HepG2 (cell line): ENCODE measurements at regions not wholly inside any gene's neighbourhood (a gene's known extent, or its start where the extent isn't known, plus 50 kb on each side); places are given as distances from the start of the nearest gene placed in this dataset.

Source experiments
- ATAC-seq: fragments of 200-7000 bp; cut with Tn5 transposase; 3 replicates; pipeline ENCODE4 v1.9.1; 2020; ENCODE audit warnings: mild to moderate bottlenecking, moderate library complexity
- BruUV-seq: library from RNA; stranded (reverse); fragments of 400-500 nt; replicated peaks from 2 replicates; lab custom pipeline; 2021; lab: Mats Ljungman, UMichigan
- CTCF ChIA-PET: fragments of 300-600 bp; formaldehyde crosslinking; extraction: SDS; loops from one replicate; lab custom pipeline; 2021; ENCODE audit warnings: low total read pairs, inconsistent platforms, low intra/inter-chr PET ratio; lab: Yijun Ruan, JAX
- POLR2A ChIA-PET: fragments of 350-600 bp; sonication (Branson Sonifier 250); formaldehyde crosslinking; loops from one replicate; lab custom pipeline; 2020; ENCODE audit warnings: antibody characterized with exemption, inconsistent platforms; lab: Yijun Ruan, JAX
- DNase-seq: peaks from one replicate; pipeline ENCODE4 v3.0.0-alpha.2; 2015; ENCODE audit warnings: low spot score
- FAIRE-seq: peaks from 3 replicates; lab custom pipeline; 2011; peaks lifted over from hg19 to GRCh38; lab: Jason Lieb, UNC
- H2AFZ ChIP-seq: one replicate; pipeline ENCODE4 v1.6.1; 2011; ENCODE audit warnings: low read length, inconsistent platforms
- H3K27ac ChIP-seq: fragments of 300-600 bp; 3 replicates; pipeline ENCODE4 v1.8.0; 2011; ENCODE audit warnings: mixed run types, mild to moderate bottlenecking, mixed read lengths, low read length, inconsistent platforms; ENCODE audit not compliant: insufficient read depth; ENCODE audit errors: extremely low read length
- H3K27me3 ChIP-seq, 2 experiments: fragments of 200-600 bp in 1 of 2; 2 replicates in 1 of 2; 3 replicates in 1 of 2; pipeline versions ENCODE4 v1.6.0 to v1.8.0; 2011; ENCODE audit warnings: low read length in 2 of 2, mild to moderate bottlenecking in 2 of 2, moderate library complexity in 2 of 2, inconsistent platforms in 1 of 2; ENCODE audit not compliant: insufficient read depth in 2 of 2, control insufficient read depth in 1 of 2
- H3K36me3 ChIP-seq, 2 experiments: fragments of 200-600 bp in 1 of 2; replicated peaks in 1 of 2; 2 replicates in 1 of 2; 3 replicates in 1 of 2; pipeline versions ENCODE4 v1.5.1 to v1.8.0; 2011; ENCODE audit warnings: low read length in 2 of 2, inconsistent platforms in 1 of 2; ENCODE audit not compliant: insufficient read depth in 2 of 2, control insufficient read depth in 1 of 2
- H3K4me1 ChIP-seq: 2 replicates; pipeline ENCODE4 v1.5.1; 2012; ENCODE audit warnings: low read length, inconsistent platforms; ENCODE audit not compliant: insufficient read depth
- H3K4me2 ChIP-seq: 2 replicates; pipeline ENCODE4 v1.6.0; 2011; ENCODE audit warnings: low read depth, low read length, inconsistent platforms
- H3K4me3 ChIP-seq, 3 experiments: fragments of 200-600 bp in 1 of 3; sonication (generic), shearing (Covaris generic) in 1 of 3; replicated peaks in 1 of 3; 2 replicates each; pipeline ENCODE4 v1.5.1; 2011 to 2016; ENCODE audit warnings: low read length in 3 of 3, inconsistent platforms in 2 of 3, low read depth in 2 of 3, mild to moderate bottlenecking in 2 of 3, control low read depth in 1 of 3, mixed read lengths in 1 of 3; ENCODE audit not compliant: insufficient read depth in 1 of 3
- H3K79me2 ChIP-seq: one replicate; pipeline ENCODE4 v1.6.1; 2011; ENCODE audit warnings: low read length, inconsistent platforms; ENCODE audit not compliant: insufficient read depth
- H3K9ac ChIP-seq: 2 replicates; pipeline ENCODE4 v1.6.0; 2011; ENCODE audit warnings: mild to moderate bottlenecking, low read depth, low read length, inconsistent platforms; ENCODE audit not compliant: insufficient read depth
- H3K9me3 ChIP-seq: 2 replicates; pipeline ENCODE4 v1.5.1; 2012; ENCODE audit warnings: mild to moderate bottlenecking, low read length
- H4K20me1 ChIP-seq: 2 replicates; pipeline ENCODE4 v1.6.0; 2011; ENCODE audit warnings: inconsistent platforms, mild to moderate bottlenecking, low read length, moderate library complexity; ENCODE audit not compliant: insufficient read depth
- DNMT1 ChIP-seq: sonication (generic); formaldehyde crosslinking; IDR thresholded peaks from 2 replicates; pipeline ENCODE4 v1.5.1; 2020; ENCODE audit warnings: mild to moderate bottlenecking, missing genetic modification reagents
- MEIS2 ChIP-seq: sonication (generic); formaldehyde crosslinking; IDR thresholded peaks from 2 replicates; pipeline ENCODE4 v1.9.0; 2021; ENCODE audit warnings: mild to moderate bottlenecking, missing genetic modification reagents
- NR2C2 ChIP-seq: sonication (generic); formaldehyde crosslinking; IDR thresholded peaks from 2 replicates; pipeline ENCODE4 v1.4.0; 2020; ENCODE audit warnings: missing genetic modification reagents, mild to moderate bottlenecking, moderate library complexity, borderline replicate concordance
- NRL ChIP-seq: sonication (generic); formaldehyde crosslinking; IDR thresholded peaks from 2 replicates; pipeline ENCODE4 v1.5.0; 2020; ENCODE audit warnings: missing genetic modification reagents, mild to moderate bottlenecking, moderate library complexity, borderline replicate concordance
- PTBP1 ChIP-seq: fragments of 200-400 bp; formaldehyde crosslinking; IDR thresholded peaks from 2 replicates; pipeline ENCODE4 v1.6.1; 2018; ENCODE audit warnings: low read length, low read depth; ENCODE audit not compliant: poor library complexity, severe bottlenecking
- RXRA ChIP-seq: sonication (generic); formaldehyde crosslinking; IDR thresholded peaks from 2 replicates; pipeline ENCODE4 v1.5.1; 2020; ENCODE audit warnings: missing genetic modification reagents
- SP4 ChIP-seq: sonication (generic); formaldehyde crosslinking; IDR thresholded peaks from 2 replicates; pipeline ENCODE4 v1.8.1; 2023; ENCODE audit warnings: mild to moderate bottlenecking, missing genetic modification reagents
- SRSF1 ChIP-seq: fragments of 200-400 bp; formaldehyde crosslinking; optimal IDR thresholded peaks from 2 replicates; pipeline ENCODE3; 2017; ENCODE audit warnings: mild to moderate bottlenecking, low read depth, low read length, moderate library complexity
- SSRP1 ChIP-seq: IDR thresholded peaks from 2 replicates; pipeline ENCODE4 v1.6.1; 2016; ENCODE audit warnings: control low read depth
- TAF1 ChIP-seq: sonication (generic); formaldehyde crosslinking; IDR thresholded peaks from 2 replicates; pipeline ENCODE4 v1.4.0; 2020; ENCODE audit warnings: missing genetic modification reagents
- ZBTB20 ChIP-seq: sonication (generic); formaldehyde crosslinking; IDR thresholded peaks from 2 replicates; pipeline ENCODE4 v1.8.1; 2023; ENCODE audit warnings: missing genetic modification reagents, low read depth, mild to moderate bottlenecking, borderline replicate concordance
- ZNF547 ChIP-seq: sonication (generic); formaldehyde crosslinking; IDR thresholded peaks from 2 replicates; pipeline ENCODE4 v1.5.1; 2020; ENCODE audit warnings: mild to moderate bottlenecking, missing genetic modification reagents
- ZNF549 ChIP-seq: sonication (generic); formaldehyde crosslinking; IDR thresholded peaks from 2 replicates; pipeline ENCODE4 v1.5.0; 2020; ENCODE audit warnings: missing genetic modification reagents
- ZNF629 ChIP-seq: sonication (generic); formaldehyde crosslinking; conservative IDR thresholded peaks from 2 replicates; pipeline ENCODE4 v1.5.0; 2020; ENCODE audit warnings: missing genetic modification reagents
- ZNF703 ChIP-seq: sonication (generic); formaldehyde crosslinking; IDR thresholded peaks from 2 replicates; pipeline ENCODE4 v1.5.1; 2020; ENCODE audit warnings: missing genetic modification reagents, mild to moderate bottlenecking, moderate library complexity, borderline replicate concordance
- WGBS: methylation state at CpG from one replicate; pipeline ENCODE4 v1.1.6; 2017; ENCODE audit warnings: low lambda C conversion rate; 5-methylcytosine and 5-hydroxymethylcytosine counted together
- in situ Hi-C: cut with HindIII; loops from 2 replicates; pipeline ENCODE4 v1.10.0; 2017; ENCODE audit warnings: low pct_unique_long_range_greater_than_20kb; ENCODE audit not compliant: extremely low pct_ligation_motif_present
- intact Hi-C: fragments of 100-400 bp; cut with micrococcal nuclease; formaldehyde crosslinking; loops from one replicate; pipeline ENCODE4 v1.10.0; 2022; ENCODE audit not compliant: unreplicated experiment
- TF ChIP-seq, protein P1 (sequence below): sonication (generic); formaldehyde crosslinking; IDR thresholded peaks from 2 replicates; pipeline ENCODE4 v1.5.0; 2020; ENCODE audit warnings: missing genetic modification reagents, mild to moderate bottlenecking, borderline replicate concordance
- TF ChIP-seq, protein P2 (sequence below): sonication (generic); formaldehyde crosslinking; IDR thresholded peaks from 2 replicates; pipeline ENCODE4 v1.4.0; 2020; ENCODE audit warnings: missing genetic modification reagents

DNA sequence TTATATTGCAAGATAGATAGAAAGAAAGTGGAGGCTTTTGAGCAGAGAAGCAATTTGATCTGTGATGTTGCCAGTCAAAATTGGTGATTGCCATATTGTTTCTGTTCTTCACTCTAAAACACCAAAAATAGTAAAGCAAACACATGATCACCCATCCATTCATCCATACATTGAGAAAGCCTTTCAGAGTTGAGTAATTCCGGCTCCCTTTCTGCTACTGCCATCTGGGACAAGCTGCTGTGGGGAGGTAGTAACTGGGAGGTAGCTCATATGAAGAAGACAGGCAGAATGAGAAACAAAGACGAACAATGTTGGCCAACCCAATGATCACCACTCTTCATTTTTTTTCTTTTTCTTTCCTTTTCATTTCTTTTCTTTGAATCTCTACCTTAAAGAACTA, 51.1 kb upstream of the HBS1L start:
- no peaks in the 10 kb centered on the region for H3K27me3 ChIP-seq
- ATAC-seq (no peak), FAIRE-seq (no peak), DNase-seq (no peak)
- no peak overlapping the region for H3K4me2 ChIP-seq
- POLR2A ChIA-PET: no interaction called here
- intact Hi-C loops: no loop called here
- no peaks in the 10 kb centered on the region for H3K79me2 ChIP-seq
- H3K4me1 ChIP-seq: no peaks in the 10 kb centered on the region
- H3K4me3 ChIP-seq: no peak overlapping the region
- WGBS: 23% methylated on average over 2 of the region's 2 CpGs
- no peak overlapping the region for H2AFZ ChIP-seq
- in situ Hi-C loops: no loop called here
- no TSS peak for BruUV-seq
- H3K9ac ChIP-seq: no peak overlapping the region
- CTCF ChIA-PET: no interaction called here
- H4K20me1 ChIP-seq: no peaks in the 10 kb centered on the region
- no peaks in the 10 kb centered on the region for H3K36me3 ChIP-seq
- no peak for TF ChIP-seq ZNF703 (CRISPR knock-in tag)
- no peak overlapping the region for H3K27ac ChIP-seq
- no peaks in the 10 kb centered on the region for H3K9me3 ChIP-seq

DNA sequence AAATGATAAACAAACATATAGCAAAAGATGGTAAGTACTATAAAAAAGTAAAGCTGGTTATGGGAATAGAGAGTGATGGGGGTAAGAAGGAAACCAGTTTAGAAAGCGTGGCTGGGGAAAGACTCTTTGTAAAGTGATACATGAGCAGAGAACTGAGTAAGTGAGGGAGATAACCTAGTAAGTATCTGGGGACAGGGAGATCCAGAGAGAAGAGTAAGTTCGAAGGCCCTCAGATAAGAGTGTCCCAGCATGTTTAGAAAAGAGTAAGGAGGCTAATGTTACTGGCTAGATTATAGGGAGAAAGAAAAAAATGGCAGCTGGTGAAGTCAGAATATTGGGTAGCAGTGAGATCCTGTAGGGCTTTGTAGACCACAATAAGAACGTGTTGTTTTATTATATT, 50.7 kb upstream of the HBS1L start:
- Histone ChIP-seq H2AFZ (no peak overlapping the region), H3K9me3 (no peaks in the 10 kb centered on the region), H3K4me1 (no peaks in the 10 kb centered on the region), H3K79me2 (no peaks in the 10 kb centered on the region), H3K4me2 (no peak overlapping the region), H3K27ac (no peak overlapping the region), H3K27me3 (no peaks in the 10 kb centered on the region), H3K9ac (no peak overlapping the region), H4K20me1 (no peaks in the 10 kb centered on the region), H3K36me3 (no peaks in the 10 kb centered on the region), H3K4me3 (no peak overlapping the region)
- BruUV-seq: no TSS peak
- in situ Hi-C loops (no loop called here), intact Hi-C loops (no loop called here)
- 5% methylated on average over 3 of the region's 3 CpGs for WGBS
- ChIA-PET POLR2A (no interaction called here), CTCF (no interaction called here)
- FAIRE-seq (no peak), ATAC-seq (no peak), DNase-seq (no peak)
- TF ChIP-seq ZNF629 (CRISPR knock-in tag) (no peak), SRSF1 (no peak), MEIS2 (CRISPR knock-in tag) (no peak), ZNF547 (CRISPR knock-in tag) (no peak), ZNF549 (CRISPR knock-in tag) (no peak), TAF1 (CRISPR knock-in tag) (no peak), RXRA (no peak), NR2C2 (CRISPR knock-in tag) (no peak), PTBP1 (no peak), ZBTB20 (CRISPR knock-in tag) (no peak), SP4 (CRISPR knock-in tag) (no peak), DNMT1 (CRISPR knock-in tag) (no peak), NRL (no peak), SSRP1 (CRISPR knock-in tag) (no peak)
- TF ChIP-seq, protein P1, sequence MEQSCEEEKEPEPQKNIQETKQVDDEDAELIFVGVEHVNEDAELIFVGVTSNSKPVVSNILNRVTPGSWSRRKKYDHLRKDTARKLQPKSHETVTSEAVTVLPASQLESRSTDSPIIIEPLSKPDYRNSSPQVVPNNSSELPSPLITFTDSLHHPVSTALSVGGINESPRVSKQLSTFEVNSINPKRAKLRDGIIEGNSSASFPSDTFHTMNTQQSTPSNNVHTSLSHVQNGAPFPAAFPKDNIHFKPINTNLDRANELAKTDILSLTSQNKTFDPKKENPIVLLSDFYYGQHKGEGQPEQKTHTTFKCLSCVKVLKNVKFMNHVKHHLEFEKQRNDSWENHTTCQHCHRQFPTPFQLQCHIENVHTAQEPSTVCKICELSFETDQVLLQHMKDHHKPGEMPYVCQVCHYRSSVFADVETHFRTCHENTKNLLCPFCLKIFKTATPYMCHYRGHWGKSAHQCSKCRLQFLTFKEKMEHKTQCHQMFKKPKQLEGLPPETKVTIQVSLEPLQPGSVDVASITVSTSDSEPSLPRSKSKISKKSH: no peak
- TF ChIP-seq, protein P2, sequence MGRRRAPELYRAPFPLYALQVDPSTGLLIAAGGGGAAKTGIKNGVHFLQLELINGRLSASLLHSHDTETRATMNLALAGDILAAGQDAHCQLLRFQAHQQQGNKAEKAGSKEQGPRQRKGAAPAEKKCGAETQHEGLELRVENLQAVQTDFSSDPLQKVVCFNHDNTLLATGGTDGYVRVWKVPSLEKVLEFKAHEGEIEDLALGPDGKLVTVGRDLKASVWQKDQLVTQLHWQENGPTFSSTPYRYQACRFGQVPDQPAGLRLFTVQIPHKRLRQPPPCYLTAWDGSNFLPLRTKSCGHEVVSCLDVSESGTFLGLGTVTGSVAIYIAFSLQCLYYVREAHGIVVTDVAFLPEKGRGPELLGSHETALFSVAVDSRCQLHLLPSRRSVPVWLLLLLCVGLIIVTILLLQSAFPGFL: no peak
